ENCODE measurements at regions not wholly inside any gene's neighbourhood (a gene's known extent, or its start where the extent isn't known, plus 50 kb on each side); places are given as distances from the start of the nearest gene placed in this dataset.

- no TSS peak for BruUV-seq (replicated peaks)
- POLR2A ChIA-PET (ENCODE audit: low non-redundant PET) = no interaction called here
- intact Hi-C loops (cut with micrococcal nuclease; ENCODE audit: unreplicated experiment) = no loop called here
These were observed 166.4 kb upstream of the GRIN3A start for GRCh38 chr9:101904845-101905244.

GRCh38 chr9:101902051-101902450 is 163.6 kb upstream of the GRIN3A start:
- ChIA-PET CTCF (no interaction called here), POLR2A (ENCODE audit: low non-redundant PET) (no interaction called here)
- no peaks in the 10 kb centered on the region for H3K36me3 ChIP-seq (ENCODE audit: insufficient read depth, low read length, poor library complexity, severe bottlenecking)
- intact Hi-C loops (cut with micrococcal nuclease; ENCODE audit: unreplicated experiment) = no loop called here
- H3K27ac ChIP-seq (ENCODE audit: low read depth, low read length, poor library complexity, severe bottlenecking) = no peak overlapping the region
- H3K27me3 ChIP-seq (replicated peaks; ENCODE audit: insufficient read depth, low read depth, low read length, poor library complexity) = no peaks in the 10 kb centered on the region
- H3K9me3 ChIP-seq (ENCODE audit: low read depth, low read length, poor library complexity, severe bottlenecking) = no peaks in the 10 kb centered on the region
- H3K4me3 ChIP-seq (ENCODE audit: low read depth, low read length, poor library complexity, severe bottlenecking) = no peak overlapping the region
- no TSS peak for BruUV-seq (replicated peaks)
- no peaks in the 10 kb centered on the region for H3K4me1 ChIP-seq (ENCODE audit: insufficient read depth, low read length, poor library complexity, severe bottlenecking)
- TF ChIP-seq CTCF (conservative IDR thresholded peaks at IDR 0.05; ENCODE audit: low read depth, low read length) = no peak
- TF ChIP-seq EZH2 (IDR thresholded peaks at IDR 0.05; ENCODE audit: borderline replicate concordance, low read depth, low read length, poor library complexity, severe bottlenecking) = no peak
- no peak for DNase-seq (ENCODE audit: low spot score)

More at GRCh38 chr9:101904845-101905244, 166.4 kb upstream of the GRIN3A start:
- Histone ChIP-seq H3K9me3 (ENCODE audit: low read depth, low read length, poor library complexity, severe bottlenecking) (peaks cover 3% of the 10 kb centered on the region), H3K4me1 (ENCODE audit: insufficient read depth, low read length, poor library complexity, severe bottlenecking) (no peaks in the 10 kb centered on the region), H3K4me3 (ENCODE audit: low read depth, low read length, poor library complexity, severe bottlenecking) (no peak overlapping the region), H3K27me3 (replicated peaks; ENCODE audit: insufficient read depth, low read depth, low read length, poor library complexity) (no peaks in the 10 kb centered on the region), H3K36me3 (ENCODE audit: insufficient read depth, low read length, poor library complexity, severe bottlenecking) (no peaks in the 10 kb centered on the region), H3K27ac (ENCODE audit: low read depth, low read length, poor library complexity, severe bottlenecking) (no peak overlapping the region)
- CTCF ChIA-PET = no interaction called here
- TF ChIP-seq EZH2 (IDR thresholded peaks at IDR 0.05; ENCODE audit: borderline replicate concordance, low read depth, low read length, poor library complexity, severe bottlenecking) (no peak), CTCF (conservative IDR thresholded peaks at IDR 0.05; ENCODE audit: low read depth, low read length) (no peak)
- DNase-seq (ENCODE audit: low spot score) = no peak

- CTCF ChIA-PET = no interaction called here
These were observed 158.7 kb upstream of the GRIN3A start for GRCh38 chr9:101897196-101897595.

More at GRCh38 chr9:101897196-101897595, 158.7 kb upstream of the GRIN3A start:
- Histone ChIP-seq H3K4me3 (ENCODE audit: low read depth, low read length, poor library complexity, severe bottlenecking) (no peak overlapping the region), H3K27ac (ENCODE audit: low read depth, low read length, poor library complexity, severe bottlenecking) (no peak overlapping the region), H3K27me3 (replicated peaks; ENCODE audit: insufficient read depth, low read depth, low read length, poor library complexity) (no peaks in the 10 kb centered on the region), H3K9me3 (ENCODE audit: low read depth, low read length, poor library complexity, severe bottlenecking) (no peaks in the 10 kb centered on the region), H3K4me1 (ENCODE audit: insufficient read depth, low read length, poor library complexity, severe bottlenecking) (no peaks in the 10 kb centered on the region), H3K36me3 (ENCODE audit: insufficient read depth, low read length, poor library complexity, severe bottlenecking) (no peaks in the 10 kb centered on the region)
- intact Hi-C loops (cut with micrococcal nuclease; ENCODE audit: unreplicated experiment) = no loop called here
- TF ChIP-seq EZH2 (IDR thresholded peaks at IDR 0.05; ENCODE audit: borderline replicate concordance, low read depth, low read length, poor library complexity, severe bottlenecking) (no peak), CTCF (conservative IDR thresholded peaks at IDR 0.05; ENCODE audit: low read depth, low read length) (no peak)
- POLR2A ChIA-PET (ENCODE audit: low non-redundant PET) = no interaction called here
- no TSS peak for BruUV-seq (replicated peaks)
- no peak for DNase-seq (ENCODE audit: low spot score)
